A673 (cell line): ENCODE measurements at regions not wholly inside any gene's neighbourhood (a gene's known extent, or its start where the extent isn't known, plus 50 kb on each side); places are given as distances from the start of the nearest gene placed in this dataset.

ENCODE experiments used
- BruUV-seq: library from RNA; stranded (reverse); fragments of 400-500 nt; replicated peaks from 2 replicates; lab custom pipeline; 2021; lab: Mats Ljungman, UMichigan
- CTCF ChIA-PET: fragments of 300-600 bp; sonication (Branson Sonifier 250); formaldehyde crosslinking; loops from one replicate; lab custom pipeline; 2022; ENCODE audit warnings: antibody characterized with exemption; lab: Charles Lee
- POLR2A ChIA-PET: fragments of 300-600 bp; sonication (Branson Sonifier 250); formaldehyde crosslinking; loops from one replicate; lab custom pipeline; 2022; ENCODE audit warnings: antibody characterized with exemption; ENCODE audit not compliant: low non-redundant PET; lab: Charles Lee
- DNase-seq: peaks from one replicate; pipeline ENCODE4 v3.0.0-alpha.2; 2015; ENCODE audit warnings: low spot score
- H3K27ac ChIP-seq: fragments of 200-600 bp; sonication (generic); 2 replicates; pipeline ENCODE4 v1.5.1; 2016; ENCODE audit warnings: mixed run types, low read depth, mild to moderate bottlenecking, mixed read lengths, antibody characterized with exemption, low read length; ENCODE audit not compliant: poor library complexity, severe bottlenecking
- H3K27me3 ChIP-seq: fragments of 200-600 bp; sonication (generic); replicated peaks from 2 replicates; pipeline ENCODE4 v1.6.1; 2017; ENCODE audit warnings: mixed run types, low read depth, mild to moderate bottlenecking, mixed read lengths, antibody characterized with exemption, low read length; ENCODE audit not compliant: insufficient read depth, poor library complexity
- H3K36me3 ChIP-seq: fragments of 200-600 bp; sonication (generic); 2 replicates; pipeline ENCODE4 v1.6.1; 2016; ENCODE audit warnings: mixed run types, mild to moderate bottlenecking, mixed read lengths, antibody characterized with exemption, low read length; ENCODE audit not compliant: insufficient read depth, poor library complexity, severe bottlenecking
- H3K4me1 ChIP-seq: fragments of 200-600 bp; sonication (generic); 2 replicates; pipeline ENCODE4 v1.6.1; 2017; ENCODE audit warnings: mixed run types, mild to moderate bottlenecking, mixed read lengths, antibody characterized with exemption, low read length; ENCODE audit not compliant: insufficient read depth, poor library complexity, severe bottlenecking
- H3K4me3 ChIP-seq: fragments of 200-600 bp; sonication (generic); 2 replicates; pipeline ENCODE4 v1.5.1; 2016; ENCODE audit warnings: low read depth, mixed run types, mild to moderate bottlenecking, mixed read lengths, low read length; ENCODE audit not compliant: poor library complexity, severe bottlenecking
- H3K9me3 ChIP-seq: fragments of 200-600 bp; sonication (generic); 2 replicates; pipeline ENCODE4 v1.6.1; 2016; ENCODE audit warnings: mixed run types, low read depth, mild to moderate bottlenecking, mixed read lengths, antibody characterized with exemption, low read length; ENCODE audit not compliant: poor library complexity, severe bottlenecking
- CTCF ChIP-seq: fragments of 300-800, 200-600 bp; sonication (generic); conservative IDR thresholded peaks from 2 replicates; pipeline ENCODE4 v1.5.1; 2017; ENCODE audit warnings: low read depth, mild to moderate bottlenecking, antibody characterized with exemption, low read length, moderate library complexity, mixed read lengths
- EZH2 ChIP-seq: fragments of 200-600 bp; sonication (generic); IDR thresholded peaks from 2 replicates; pipeline ENCODE4 v1.6.1; 2017; ENCODE audit warnings: borderline replicate concordance, low read depth, mild to moderate bottlenecking, mixed read lengths, antibody characterized with exemption, low read length; ENCODE audit not compliant: poor library complexity, severe bottlenecking
- intact Hi-C: fragments of 100-400 bp; cut with micrococcal nuclease; formaldehyde crosslinking; loops from one replicate; pipeline ENCODE4 v1.10.0; 2022; ENCODE audit not compliant: unreplicated experiment

GRCh38 chr16:52256310-52257078 is 290.4 kb downstream of the TOX3 start:
- intact Hi-C loops, result no loop called here
- H3K27me3 ChIP-seq, result no peaks in the 10 kb centered on the region
- POLR2A ChIA-PET, result no interaction called here

GRCh38 chr16:52254746-52255145 is 292.2 kb downstream of the TOX3 start:
- POLR2A ChIA-PET, result no interaction called here
- H3K4me3 ChIP-seq, result no peak overlapping the region
- intact Hi-C loops, result no loop called here
- no peaks in the 10 kb centered on the region for H3K9me3 ChIP-seq
- no peaks in the 10 kb centered on the region for H3K27me3 ChIP-seq
- CTCF ChIA-PET, result no interaction called here
- no peak overlapping the region for H3K27ac ChIP-seq
- BruUV-seq, result no TSS peak
- DNase-seq, result peak; percentile 25
- TF ChIP-seq CTCF, result no peak
- TF ChIP-seq EZH2, result no peak
- peaks cover 9% of the 10 kb centered on the region for H3K4me1 ChIP-seq
- no peaks in the 10 kb centered on the region for H3K36me3 ChIP-seq

More at GRCh38 chr16:52256310-52257078, 290.4 kb downstream of the TOX3 start:
- Histone ChIP-seq H3K9me3 (no peaks in the 10 kb centered on the region), H3K4me1 (peaks cover 9% of the 10 kb centered on the region), H3K4me3 (no peak overlapping the region), H3K27ac (no peak overlapping the region), H3K36me3 (no peaks in the 10 kb centered on the region)
- BruUV-seq, result no TSS peak
- TF ChIP-seq EZH2 (no peak), CTCF (no peak)
- CTCF ChIA-PET, result no interaction called here
- DNase-seq, result no peak

- H3K4me3 ChIP-seq, result no peak overlapping the region
- H3K27ac ChIP-seq, result no peak overlapping the region
- H3K36me3 ChIP-seq, result no peaks in the 10 kb centered on the region
- peaks cover 9% of the 10 kb centered on the region for H3K4me1 ChIP-seq
- POLR2A ChIA-PET, result no interaction called here
- H3K9me3 ChIP-seq, result no peaks in the 10 kb centered on the region
- DNase-seq, result no peak
- TF ChIP-seq EZH2, result no peak
- TF ChIP-seq CTCF, result no peak
- intact Hi-C loops, result no loop called here
- BruUV-seq, result no TSS peak
- CTCF ChIA-PET, result interaction anchor here (0.9 to 1.0 kb wide), 2 partner anchors 61 to 184 kb away, joined by 4 to 5 read pairs; no protein-coding TSS in a partner anchor
- H3K27me3 ChIP-seq, result no peaks in the 10 kb centered on the region
Measured at GRCh38 chr16:52252680-52253079, 294.3 kb downstream of the TOX3 start.
